CD8-positive, alpha-beta memory T cell (primary cell): ENCODE measurements at regions not wholly inside any gene's neighbourhood (a gene's known extent, or its start where the extent isn't known, plus 50 kb on each side); places are given as distances from the start of the nearest gene placed in this dataset.
A peak's percentile ranks its signal among the peaks of the same experiment; 100 is the strongest.
"Not testable (repeated sequence)": the region's sequence is repeated elsewhere in the genome, so short reads cannot be mapped to it uniquely, and the experiment has no call there.

ENCODE experiments used
- CTCF ChIA-PET: fragments of 350-600 bp; sonication (Branson Sonifier 250); formaldehyde crosslinking; loops from one replicate; lab custom pipeline; 2021; ENCODE audit warnings: antibody characterized with exemption; lab: Charles Lee
- POLR2A ChIA-PET: fragments of 350-600 bp; sonication (Branson Sonifier 250); formaldehyde crosslinking; loops from one replicate; lab custom pipeline; 2021; ENCODE audit warnings: antibody characterized with exemption; lab: Charles Lee
- DNase-seq, 5 donors: peaks; one replicate each; pipeline versions ENCODE4 v3.0.0 to v3.0.0-alpha.2; 2020 to 2022; ENCODE audit warnings: mixed read lengths in 1 of 5
- H3K27ac ChIP-seq: one replicate; pipeline ENCODE4 v1.7.0; 2013; ENCODE audit warnings: low read depth, mild to moderate bottlenecking, low read length, moderate library complexity
- H3K27me3 ChIP-seq: 2 replicates; pipeline ENCODE4 v1.7.0; 2013; ENCODE audit warnings: low read length, mild to moderate bottlenecking; ENCODE audit not compliant: insufficient read depth, poor library complexity, severe bottlenecking
- H3K36me3 ChIP-seq: 2 replicates; pipeline ENCODE4 v1.7.0; 2013; ENCODE audit warnings: mild to moderate bottlenecking, low read length, moderate library complexity; ENCODE audit not compliant: insufficient read depth
- H3K4me1 ChIP-seq: 2 replicates; pipeline ENCODE4 v1.7.0; 2013; ENCODE audit warnings: mild to moderate bottlenecking, low read length, moderate library complexity; ENCODE audit not compliant: insufficient read depth
- H3K4me3 ChIP-seq: 2 replicates; pipeline ENCODE4 v1.7.0; 2013; ENCODE audit warnings: mild to moderate bottlenecking, low read length
- H3K9me3 ChIP-seq: 2 replicates; pipeline ENCODE4 v1.7.0; 2013; ENCODE audit warnings: mild to moderate bottlenecking, low read length
- H3K27ac Mint-ChIP-seq, 8 donors: one replicate each; pipeline ENCODE4 v1.8.0; 2020 to 2021; ENCODE audit warnings: mixed read lengths in 8 of 8, mild to moderate bottlenecking in 6 of 8, inconsistent platforms in 3 of 8, moderate library complexity in 3 of 8
- H3K27me3 Mint-ChIP-seq, 2 donors: one replicate each; pipeline ENCODE4 v1.8.0; 2020 to 2021; ENCODE audit warnings: mixed read lengths in 2 of 2, mild to moderate bottlenecking in 1 of 2, moderate library complexity in 1 of 2
- H3K36me3 Mint-ChIP-seq, 3 donors: one replicate each; pipeline ENCODE4 v1.8.0; 2020 to 2021; ENCODE audit warnings: mixed read lengths in 3 of 3, inconsistent platforms in 1 of 3, mild to moderate bottlenecking in 1 of 3
- H3K4me1 Mint-ChIP-seq, 3 donors: one replicate each; pipeline ENCODE4 v1.8.0; 2020 to 2021; ENCODE audit warnings: mixed read lengths in 3 of 3, inconsistent platforms in 1 of 3, mild to moderate bottlenecking in 1 of 3
- H3K4me3 Mint-ChIP-seq, 7 donors: one replicate each; pipeline ENCODE4 v1.8.0; 2020 to 2021; ENCODE audit warnings: mixed read lengths in 7 of 7, mild to moderate bottlenecking in 6 of 7, moderate library complexity in 4 of 7, inconsistent platforms in 2 of 7
- H3K9me3 Mint-ChIP-seq, 5 donors: one replicate each; pipeline ENCODE4 v1.8.0; 2020 to 2022; ENCODE audit warnings: mixed read lengths in 5 of 5, mild to moderate bottlenecking in 3 of 5, moderate library complexity in 2 of 5, inconsistent platforms in 1 of 5

- H3K4me1 Mint-ChIP-seq: no peaks in the 10 kb centered on the region
- H3K4me1 ChIP-seq: no peaks in the 10 kb centered on the region
- H3K4me3 Mint-ChIP-seq: no peak overlapping the region
- no peaks in the 10 kb centered on the region for H3K27me3 ChIP-seq
- CTCF ChIA-PET: interaction anchor here (1.3 kb wide), 1 partner anchor 19 kb away, joined by 3 read pairs; no protein-coding TSS in a partner anchor
- H3K36me3 Mint-ChIP-seq: no peaks in the 10 kb centered on the region
- H3K9me3 ChIP-seq: no peaks in the 10 kb centered on the region
- no peak overlapping the region for H3K27ac Mint-ChIP-seq
- no peak for DNase-seq
- no peak overlapping the region for H3K27ac ChIP-seq
- no peaks in the 10 kb centered on the region for H3K9me3 Mint-ChIP-seq
- POLR2A ChIA-PET: no interaction called here
- peaks cover 0 to 8% of the 10 kb centered on the region in 2 donors for H3K27me3 Mint-ChIP-seq
- no peak overlapping the region for H3K4me3 ChIP-seq
- H3K36me3 ChIP-seq: no peaks in the 10 kb centered on the region
These were observed 103.6 kb upstream of the RAB4A start for GRCh38 chr1:229167318-229167717.

- Histone ChIP-seq H3K27me3 (no peaks in the 10 kb centered on the region), H3K9me3 (no peaks in the 10 kb centered on the region), H3K27ac (no peak overlapping the region), H3K36me3 (no peaks in the 10 kb centered on the region), H3K4me1 (no peaks in the 10 kb centered on the region), H3K4me3 (no peak overlapping the region)
- no peak for DNase-seq
- ChIA-PET CTCF (no interaction called here), POLR2A (interaction anchor here (0.6 kb wide), 1 partner anchor 194 kb away, joined by 4 read pairs; no protein-coding TSS in a partner anchor)
- peaks cover 0 to 2% (median 0%) of the 10 kb centered on the region in 3 donors for H3K36me3 Mint-ChIP-seq
- H3K27ac Mint-ChIP-seq: no peak overlapping the region
- peaks cover 0 to 9% of the 10 kb centered on the region in 2 donors for H3K27me3 Mint-ChIP-seq
- no peaks in the 10 kb centered on the region for H3K9me3 Mint-ChIP-seq
- no peaks in the 10 kb centered on the region for H3K4me1 Mint-ChIP-seq
- no peak overlapping the region for H3K4me3 Mint-ChIP-seq
These were observed 101.5 kb upstream of the RAB4A start for GRCh38 chr1:229169399-229169798.

- no peaks in the 10 kb centered on the region for H3K36me3 ChIP-seq
- Mint-ChIP-seq H3K27ac (no peak overlapping the region), H3K27me3 (peaks cover 5 to 14% of the 10 kb centered on the region in 2 donors), H3K36me3 (peaks cover 0 to 2% (median 0%) of the 10 kb centered on the region in 3 donors), H3K4me1 (no peaks in the 10 kb centered on the region), H3K4me3 (no peak overlapping the region), H3K9me3 (no peaks in the 10 kb centered on the region)
- H3K4me3 ChIP-seq: no peak overlapping the region
- no peak for DNase-seq
- no peak overlapping the region for H3K27ac ChIP-seq
- POLR2A ChIA-PET: no interaction called here
- CTCF ChIA-PET: no interaction called here
- no peaks in the 10 kb centered on the region for H3K9me3 ChIP-seq
- no peaks in the 10 kb centered on the region for H3K4me1 ChIP-seq
- H3K27me3 ChIP-seq: no peaks in the 10 kb centered on the region
These were observed 100.6 kb upstream of the RAB4A start for GRCh38 chr1:229170274-229170673.

- no peaks in the 10 kb centered on the region for H3K4me1 ChIP-seq
- DNase-seq: no peak
- no peaks in the 10 kb centered on the region for H3K36me3 ChIP-seq
- Mint-ChIP-seq H3K9me3 (no peaks in the 10 kb centered on the region), H3K27me3 (peaks cover 10 to 14% of the 10 kb centered on the region in 2 donors), H3K4me3 (no peak overlapping the region), H3K27ac (peak overlapping the region in 1 of 8 donors; percentile 49), H3K4me1 (no peaks in the 10 kb centered on the region), H3K36me3 (peaks cover 0 to 2% (median 0%) of the 10 kb centered on the region in 3 donors)
- POLR2A ChIA-PET: no interaction called here
- H3K4me3 ChIP-seq: no peak overlapping the region
- H3K27me3 ChIP-seq: no peaks in the 10 kb centered on the region
- H3K9me3 ChIP-seq: no peaks in the 10 kb centered on the region
- no peak overlapping the region for H3K27ac ChIP-seq
- CTCF ChIA-PET: no interaction called here
These were observed 100.0 kb upstream of the RAB4A start for GRCh38 chr1:229170778-229171505.

GRCh38 chr1:229171934-229172333 lies 99.0 kb upstream of the RAB4A start:
- no peaks in the 10 kb centered on the region for H3K27me3 ChIP-seq
- Mint-ChIP-seq H3K36me3 (peaks cover 0 to 2% (median 0%) of the 10 kb centered on the region in 3 donors), H3K4me3 (no peak overlapping the region), H3K27me3 (peaks cover 9 to 10% of the 10 kb centered on the region in 2 donors), H3K4me1 (no peaks in the 10 kb centered on the region), H3K9me3 (no peaks in the 10 kb centered on the region), H3K27ac (no peak overlapping the region)
- H3K9me3 ChIP-seq: no peaks in the 10 kb centered on the region
- H3K27ac ChIP-seq: no peak overlapping the region
- H3K4me1 ChIP-seq: no peaks in the 10 kb centered on the region
- H3K4me3 ChIP-seq: no peak overlapping the region
- no peaks in the 10 kb centered on the region for H3K36me3 ChIP-seq
- ChIA-PET CTCF (no interaction called here), POLR2A (interaction anchor here (0.6 kb wide), 1 partner anchor 13 kb away, joined by 3 read pairs; no protein-coding TSS in a partner anchor)
- no peak for DNase-seq

GRCh38 chr1:229173491-229174476 lies 97.1 kb upstream of the RAB4A start:
- POLR2A ChIA-PET, H3K36me3 Mint-ChIP-seq: not testable (repeated sequence)

GRCh38 chr1:229175297-229175696 lies 95.6 kb upstream of the RAB4A start:
- POLR2A ChIA-PET, DNase-seq, H3K27ac Mint-ChIP-seq, CTCF ChIA-PET, H3K27me3 ChIP-seq, H3K9me3 ChIP-seq, H3K4me3 ChIP-seq, H3K4me1 Mint-ChIP-seq, H3K36me3 ChIP-seq, H3K27ac ChIP-seq, H3K9me3 Mint-ChIP-seq, H3K4me1 ChIP-seq, H3K36me3 Mint-ChIP-seq, H3K4me3 Mint-ChIP-seq: not testable (repeated sequence)
- H3K27me3 Mint-ChIP-seq: peaks cover 8 to 10% of the 10 kb centered on the region in 2 donors

More at GRCh38 chr1:229173491-229174476, 97.1 kb upstream of the RAB4A start:
- H3K4me3 ChIP-seq, CTCF ChIA-PET, H3K36me3 ChIP-seq, H3K4me1 ChIP-seq, H3K27me3 ChIP-seq, H3K4me1 Mint-ChIP-seq, H3K9me3 Mint-ChIP-seq, H3K9me3 ChIP-seq, H3K27ac ChIP-seq, H3K4me3 Mint-ChIP-seq, DNase-seq: not testable (repeated sequence)
- H3K27me3 Mint-ChIP-seq: peaks cover 9 to 10% of the 10 kb centered on the region in 2 donors
- H3K27ac Mint-ChIP-seq: peak overlapping the region in 1 of 8 donors; percentile 43

GRCh38 chr1:229176457-229176856 lies 94.5 kb upstream of the RAB4A start:
- H3K36me3 Mint-ChIP-seq, H3K9me3 ChIP-seq, CTCF ChIA-PET, H3K27ac ChIP-seq, H3K4me1 Mint-ChIP-seq, POLR2A ChIA-PET, H3K4me3 ChIP-seq, H3K27me3 ChIP-seq, H3K36me3 ChIP-seq, H3K9me3 Mint-ChIP-seq, DNase-seq, H3K4me3 Mint-ChIP-seq, H3K27ac Mint-ChIP-seq, H3K4me1 ChIP-seq: not testable (repeated sequence)
- H3K27me3 Mint-ChIP-seq: peaks cover 8 to 10% of the 10 kb centered on the region in 2 donors
